ENCODE measurements at regions not wholly inside any gene's neighbourhood (a gene's known extent, or its start where the extent isn't known, plus 50 kb on each side); places are given as distances from the start of the nearest gene placed in this dataset.

DNA sequence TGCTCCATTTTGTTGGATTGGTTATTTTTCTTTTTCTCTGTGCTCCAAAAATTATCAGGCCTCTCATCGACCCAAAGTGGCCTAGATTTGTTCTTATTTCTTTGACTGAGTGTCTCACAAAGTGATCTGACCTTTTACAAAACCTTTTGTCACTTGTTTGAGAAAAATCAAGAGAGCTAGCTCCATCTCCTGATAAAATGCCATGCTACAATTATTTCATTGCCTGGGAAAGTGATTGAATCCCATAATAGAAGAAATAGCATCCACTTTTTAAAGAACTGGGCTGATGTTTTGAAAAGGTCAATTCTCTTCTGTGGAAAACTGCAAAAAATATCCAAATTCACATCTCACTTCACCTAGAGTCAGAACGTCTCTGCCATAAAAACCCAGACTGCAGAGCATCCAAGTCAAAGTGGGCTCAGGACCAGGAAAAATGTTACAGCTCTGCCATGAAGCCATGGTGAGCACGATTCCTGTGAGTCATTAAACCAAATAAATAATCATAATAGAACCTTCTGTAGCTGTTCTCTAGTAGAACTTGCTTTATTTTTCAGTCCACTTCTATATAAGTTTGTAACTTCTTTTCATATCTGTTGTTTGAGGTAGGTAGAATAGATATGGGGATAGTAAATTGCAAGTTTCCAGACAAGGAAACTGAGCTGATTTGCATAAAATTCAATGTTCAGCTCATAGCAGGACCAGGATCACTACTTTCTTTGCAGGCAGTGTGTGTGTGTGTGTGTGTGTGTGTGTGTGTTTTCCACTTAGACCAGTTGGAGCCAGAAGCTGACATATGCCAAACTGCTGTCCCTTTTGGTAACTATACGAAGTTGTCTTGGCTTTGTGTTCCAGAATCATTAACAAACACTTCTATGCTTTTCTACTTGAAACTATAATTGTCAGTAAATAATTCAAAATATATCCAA lies 632.5 kb upstream of the ANKRD30A start:
- Histone ChIP-seq H3K4me3 (no peak overlapping the region), H3K9ac (no peak overlapping the region), H3K27ac (no peak overlapping the region), H3K36me3 (no peaks in the 10 kb centered on the region), H3K9me3 (replicated peaks in 1 of 11) (no peaks in the 10 kb centered on the region), H3K27me3 (no peaks in the 10 kb centered on the region), H3K4me1 (no peaks in the 10 kb centered on the region), H3K4me2 (no peak overlapping the region), H4K20me1 (no peaks in the 10 kb centered on the region)
- no peak for TF ChIP-seq Cebpa-rat (IDR thresholded peaks at IDR 0.05)

DNA sequence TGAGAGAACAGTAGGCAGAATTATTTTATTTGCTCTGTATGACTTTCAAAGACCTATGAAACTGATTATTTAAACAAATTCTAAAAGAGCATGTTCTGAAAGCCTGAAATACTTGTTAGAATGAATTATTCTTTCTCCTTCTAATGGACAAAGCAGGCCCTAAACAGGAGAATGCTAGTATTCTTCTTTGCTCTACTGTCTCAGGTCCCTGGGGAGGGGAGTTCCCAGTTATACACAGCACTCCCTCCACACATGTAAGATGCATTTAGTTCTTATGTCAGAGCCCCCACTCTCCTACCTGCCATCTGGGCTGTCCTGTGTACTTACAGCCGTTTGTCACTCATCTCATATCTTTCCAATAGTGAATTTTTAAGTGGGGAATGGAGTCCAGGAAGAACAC lies 633.5 kb upstream of the ANKRD30A start:
- H3K4me2 ChIP-seq: no peak overlapping the region
- no peak overlapping the region for H3K9ac ChIP-seq
- H3K27me3 ChIP-seq: no peaks in the 10 kb centered on the region
- no peaks in the 10 kb centered on the region for H4K20me1 ChIP-seq
- no peak overlapping the region for H3K27ac ChIP-seq
- H3K36me3 ChIP-seq: no peaks in the 10 kb centered on the region
- H3K4me1 ChIP-seq: no peaks in the 10 kb centered on the region
- no peak overlapping the region for H3K4me3 ChIP-seq
- no peak for TF ChIP-seq Cebpa-rat (IDR thresholded peaks at IDR 0.05)
- no peaks in the 10 kb centered on the region for H3K9me3 ChIP-seq (replicated peaks in 1 of 11)

DNA sequence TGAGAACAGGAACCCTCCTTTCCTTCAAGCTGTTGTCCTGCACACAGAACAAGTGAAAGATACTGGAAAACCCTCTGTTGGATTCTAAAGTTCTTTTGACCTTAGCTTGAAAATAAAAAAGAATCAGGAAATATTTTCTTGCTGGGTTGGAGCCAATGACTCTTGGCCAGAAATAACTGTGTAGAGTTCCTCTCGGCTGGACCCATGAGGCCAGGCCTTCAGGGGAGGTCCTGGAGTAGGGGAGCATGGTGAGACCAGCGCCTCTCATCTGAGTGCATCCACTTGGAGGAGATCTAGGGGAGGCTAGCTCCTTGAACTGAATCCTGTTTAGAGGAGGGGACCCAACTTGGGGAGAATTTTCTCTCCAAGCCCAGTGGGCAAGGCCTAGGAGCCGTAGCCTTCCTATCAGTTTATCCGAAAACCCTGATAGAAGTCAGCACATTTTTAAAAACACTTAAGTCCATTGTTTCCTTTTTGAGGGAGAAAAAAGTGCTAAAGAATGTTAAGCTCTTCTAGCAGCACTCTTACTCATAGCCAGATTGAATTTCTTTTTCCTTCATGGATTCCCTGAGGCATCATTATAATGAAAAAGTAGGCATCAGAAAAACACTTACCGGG lies 635.7 kb upstream of the ANKRD30A start:
- TF ChIP-seq Cebpa-rat (IDR thresholded peaks at IDR 0.05): no peak
- Histone ChIP-seq H4K20me1 (no peaks in the 10 kb centered on the region), H3K27me3 (no peaks in the 10 kb centered on the region), H3K27ac (no peak overlapping the region), H3K4me3 (no peak overlapping the region), H3K9me3 (replicated peaks in 1 of 11) (no peaks in the 10 kb centered on the region), H3K9ac (no peak overlapping the region), H3K4me2 (no peak overlapping the region), H3K4me1 (no peaks in the 10 kb centered on the region), H3K36me3 (no peaks in the 10 kb centered on the region)

DNA sequence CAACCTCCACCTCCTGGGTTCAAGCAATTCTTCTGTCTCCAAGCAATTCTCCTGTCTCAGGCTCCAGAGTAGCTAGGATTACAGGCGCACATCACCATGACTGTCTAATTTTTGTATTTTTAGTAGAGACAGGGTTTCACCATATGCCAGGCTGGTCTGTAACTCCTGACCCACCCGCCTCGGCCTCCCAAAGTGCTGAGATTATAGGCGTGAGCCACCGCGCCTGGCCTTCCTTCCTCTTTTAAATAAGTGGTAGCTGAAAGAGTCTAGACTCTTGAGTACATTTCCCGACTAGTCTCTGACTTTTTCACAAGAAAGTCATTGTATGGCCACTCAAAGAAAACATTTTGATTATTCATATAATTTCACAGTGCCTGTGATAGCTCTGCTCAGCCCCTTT lies 636.2 kb upstream of the ANKRD30A start:
- no peaks in the 10 kb centered on the region for H3K4me1 ChIP-seq
- TF ChIP-seq Cebpa-rat (IDR thresholded peaks at IDR 0.05): no peak
- H3K36me3 ChIP-seq: no peaks in the 10 kb centered on the region
- H3K4me2 ChIP-seq: no peak overlapping the region
- H4K20me1 ChIP-seq: no peaks in the 10 kb centered on the region
- no peak overlapping the region for H3K4me3 ChIP-seq
- no peak overlapping the region for H3K27ac ChIP-seq
- H3K9me3 ChIP-seq (replicated peaks in 1 of 11): no peaks in the 10 kb centered on the region
- H3K9ac ChIP-seq: no peak overlapping the region
- H3K27me3 ChIP-seq: no peaks in the 10 kb centered on the region

DNA sequence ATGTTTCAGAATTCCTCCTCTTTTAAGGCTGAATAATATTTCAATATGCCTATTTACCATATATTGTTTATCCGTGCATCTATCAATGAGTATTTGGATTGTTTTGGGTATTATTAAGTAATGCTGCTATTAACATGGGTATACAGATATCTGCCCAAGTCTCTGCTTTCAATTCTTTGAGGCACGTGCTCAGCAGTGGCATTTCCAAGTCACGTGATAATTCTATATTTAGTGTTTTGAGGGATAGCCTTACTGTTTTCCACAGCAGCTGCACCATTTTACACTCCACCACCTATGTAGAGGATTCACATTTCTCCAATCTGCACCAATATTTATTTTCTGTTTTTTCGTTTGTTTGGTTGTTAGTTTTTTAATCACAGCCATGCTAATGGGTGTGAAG lies 636.8 kb upstream of the ANKRD30A start:
- Histone ChIP-seq H3K27ac (no peak overlapping the region), H3K9ac (no peak overlapping the region), H3K4me1 (no peaks in the 10 kb centered on the region), H3K4me2 (no peak overlapping the region), H3K27me3 (no peaks in the 10 kb centered on the region), H3K4me3 (no peak overlapping the region), H4K20me1 (no peaks in the 10 kb centered on the region), H3K36me3 (no peaks in the 10 kb centered on the region), H3K9me3 (replicated peaks in 1 of 11) (no peaks in the 10 kb centered on the region)
- TF ChIP-seq Cebpa-rat (IDR thresholded peaks at IDR 0.05): no peak

DNA sequence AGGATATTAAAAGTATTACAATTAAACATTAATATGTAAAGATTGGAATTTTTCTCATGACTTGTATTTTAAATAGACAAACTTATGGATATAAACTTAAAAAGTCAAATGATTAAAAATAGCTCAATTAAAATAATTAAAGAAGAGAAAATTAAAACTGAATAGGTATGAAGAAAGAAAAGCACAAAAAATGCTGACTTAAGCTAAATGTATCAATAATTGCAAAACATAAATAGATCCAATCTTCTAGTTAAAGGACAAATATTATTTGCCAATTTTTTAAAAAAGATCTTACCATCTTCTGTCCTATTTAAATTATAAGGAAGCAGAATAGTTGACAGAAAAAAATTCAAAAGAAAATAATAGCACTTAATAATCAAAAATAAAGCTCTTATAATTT lies 646.3 kb upstream of the ANKRD30A start:
- no peak overlapping the region for H3K4me2 ChIP-seq
- H3K4me1 ChIP-seq: no peaks in the 10 kb centered on the region
- H3K9ac ChIP-seq: no peak overlapping the region
- TF ChIP-seq Cebpa-rat (IDR thresholded peaks at IDR 0.05): no peak
- H3K27me3 ChIP-seq: no peaks in the 10 kb centered on the region
- H4K20me1 ChIP-seq: no peaks in the 10 kb centered on the region
- no peak overlapping the region for H3K27ac ChIP-seq
- H3K4me3 ChIP-seq: no peak overlapping the region
- no peaks in the 10 kb centered on the region for H3K36me3 ChIP-seq
- peaks cover 6 to 12% (median 8%) of the 10 kb centered on the region in 11 experiments; a peak in 16 of 22 replicates for H3K9me3 ChIP-seq (replicated peaks in 1 of 11)

DNA sequence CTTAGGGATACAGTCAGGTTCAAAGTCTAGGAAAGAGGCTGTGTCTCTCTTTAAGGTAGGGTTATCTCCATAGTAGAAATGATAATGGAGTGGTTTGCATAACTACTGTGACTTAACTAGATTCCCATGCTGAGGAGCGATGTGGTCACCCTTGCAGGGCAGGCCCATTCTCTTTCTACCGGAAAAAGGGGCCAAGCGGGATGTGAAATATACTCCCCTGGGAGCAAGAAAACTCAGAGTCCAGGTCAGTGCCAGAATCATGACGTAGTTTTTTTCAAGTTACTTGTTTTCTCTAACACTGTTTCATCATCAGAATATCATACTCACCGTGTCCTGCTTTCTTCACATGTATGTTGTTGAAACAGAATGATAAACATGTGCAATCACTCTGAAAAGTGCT lies 649.0 kb upstream of the ANKRD30A start:
- H3K27ac ChIP-seq: no peak overlapping the region
- H3K27me3 ChIP-seq: no peaks in the 10 kb centered on the region
- H3K9me3 ChIP-seq (replicated peaks in 1 of 11): peaks cover 0 to 2% (median 0%) of the 10 kb centered on the region in 11 experiments; a peak in 1 of 22 replicates
- no peak for TF ChIP-seq Cebpa-rat (IDR thresholded peaks at IDR 0.05)
- H4K20me1 ChIP-seq: no peaks in the 10 kb centered on the region
- H3K36me3 ChIP-seq: no peaks in the 10 kb centered on the region
- H3K9ac ChIP-seq: no peak overlapping the region
- H3K4me2 ChIP-seq: no peak overlapping the region
- no peaks in the 10 kb centered on the region for H3K4me1 ChIP-seq
- no peak overlapping the region for H3K4me3 ChIP-seq

DNA sequence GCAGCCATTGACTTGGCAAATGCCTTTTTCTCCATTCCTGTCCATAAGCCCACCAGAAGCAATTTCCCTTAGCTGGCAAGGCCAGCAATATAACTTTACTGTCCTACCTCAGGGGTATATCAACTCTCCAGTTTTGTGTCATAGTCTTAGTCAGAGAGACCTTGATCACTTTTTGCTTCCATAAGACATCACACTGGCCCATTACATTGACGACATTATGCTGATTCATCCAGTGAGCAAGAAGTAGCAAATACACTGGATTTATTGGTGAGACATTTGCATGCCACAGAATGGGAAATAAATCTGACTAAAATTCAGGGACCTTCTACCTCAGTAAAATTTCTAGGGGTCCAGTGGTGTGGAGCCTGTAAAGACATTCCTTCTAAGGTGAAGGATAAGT lies 649.7 kb upstream of the ANKRD30A start:
- H3K27ac ChIP-seq: no peak overlapping the region
- no peak overlapping the region for H3K4me2 ChIP-seq

DNA sequence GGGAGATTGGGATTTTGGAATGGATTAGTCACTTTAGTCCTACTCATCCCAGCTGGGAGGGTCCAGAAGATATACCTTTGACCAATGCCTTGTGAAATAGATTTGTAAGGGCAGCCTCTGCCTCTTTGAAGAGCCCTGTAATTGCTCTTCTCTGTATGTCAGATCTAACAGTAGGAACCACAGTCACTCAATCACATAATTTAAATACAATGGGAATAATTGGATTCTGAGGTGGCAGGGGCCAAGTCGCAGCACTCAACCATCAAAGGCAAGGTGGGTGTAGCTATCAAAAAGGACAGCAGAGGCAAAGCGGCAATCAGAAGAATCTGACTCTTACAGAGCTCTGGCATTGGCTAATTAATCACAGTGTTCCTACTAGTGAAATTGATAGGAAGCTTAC lies 650.9 kb upstream of the ANKRD30A start:
- Histone ChIP-seq H3K4me3 (no peak overlapping the region), H4K20me1 (no peaks in the 10 kb centered on the region), H3K9ac (no peak overlapping the region), H3K4me1 (no peaks in the 10 kb centered on the region), H3K9me3 (replicated peaks in 1 of 11) (no peaks in the 10 kb centered on the region), H3K27ac (no peak overlapping the region), H3K4me2 (no peak overlapping the region), H3K36me3 (no peaks in the 10 kb centered on the region), H3K27me3 (no peaks in the 10 kb centered on the region)
- no peak for TF ChIP-seq Cebpa-rat (IDR thresholded peaks at IDR 0.05)

More for the DNA sequence above, 649.7 kb upstream of the ANKRD30A start:
- H3K4me3 ChIP-seq: no peak overlapping the region
- TF ChIP-seq Cebpa-rat (IDR thresholded peaks at IDR 0.05): no peak
- H3K27me3 ChIP-seq: no peaks in the 10 kb centered on the region
- H3K36me3 ChIP-seq: no peaks in the 10 kb centered on the region
- H4K20me1 ChIP-seq: no peaks in the 10 kb centered on the region
- H3K9ac ChIP-seq: no peak overlapping the region
- no peaks in the 10 kb centered on the region for H3K4me1 ChIP-seq
- no peaks in the 10 kb centered on the region for H3K9me3 ChIP-seq (replicated peaks in 1 of 11)

DNA sequence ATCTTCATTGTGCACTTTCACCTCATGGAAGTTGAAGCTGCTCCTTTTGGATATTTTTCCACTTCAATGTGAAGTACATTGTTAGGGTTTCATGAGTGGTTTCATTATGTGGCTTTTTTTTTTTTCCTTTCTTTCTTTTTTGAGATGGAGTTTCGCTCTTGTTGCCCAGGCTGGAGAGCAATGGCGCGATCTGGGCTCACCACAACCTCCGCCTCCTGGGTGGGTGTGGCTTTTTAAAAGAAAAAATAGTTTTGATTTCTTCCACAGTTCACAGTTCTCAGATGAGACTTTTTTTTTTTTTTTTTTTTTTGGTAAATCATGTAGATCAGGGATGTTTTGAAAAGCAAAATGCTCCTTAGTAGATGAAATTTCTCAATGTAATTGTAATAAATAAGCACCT lies 652.3 kb upstream of the ANKRD30A start:
- H3K27ac ChIP-seq: no peak overlapping the region
- no peak for TF ChIP-seq Cebpa-rat (IDR thresholded peaks at IDR 0.05)

More for the DNA sequence above, 652.3 kb upstream of the ANKRD30A start:
- Histone ChIP-seq H3K9me3 (replicated peaks in 1 of 11) (no peaks in the 10 kb centered on the region), H3K4me1 (no peaks in the 10 kb centered on the region), H3K9ac (no peak overlapping the region), H3K4me3 (no peak overlapping the region), H3K27me3 (no peaks in the 10 kb centered on the region), H4K20me1 (no peaks in the 10 kb centered on the region), H3K36me3 (no peaks in the 10 kb centered on the region), H3K4me2 (no peak overlapping the region)

Measured in BLaER1 treated with 17β-estradiol and CSF1 and Interleukin-3, amounts not matched to agents 10 nM and 100 nM (cell line).